Ovary (tissue), 7 donors: ENCODE measurements at regions not wholly inside any gene's neighbourhood (a gene's known extent, or its start where the extent isn't known, plus 50 kb on each side); places are given as distances from the start of the nearest gene placed in this dataset.

Experiments
- DNase-seq, 5 donors: peaks; one replicate each; pipeline ENCODE4 v3.0.0-alpha.2; 2019 to 2020
- H3K27ac ChIP-seq, 2 donors: fragments of 200-600 bp; one replicate each; pipeline versions ENCODE4 v1.5.1 to v1.8.0; 2019 to 2022
- H3K27me3 ChIP-seq: fragments of 200-600 bp; one replicate; pipeline ENCODE4 v1.8.0; 2022
- H3K36me3 ChIP-seq: fragments of 200-600 bp; sonication (generic); one replicate; pipeline ENCODE4 v1.5.1; 2019
- H3K4me1 ChIP-seq: one replicate; pipeline ENCODE4 v1.8.1; 2013; ENCODE audit warnings: mild to moderate bottlenecking, moderate library complexity; ENCODE audit not compliant: insufficient read depth
- H3K4me3 ChIP-seq: fragments of 200-600 bp; sonication (generic); one replicate; pipeline ENCODE4 v1.5.1; 2017
- H3K9me3 ChIP-seq, 2 donors: fragments of 200-600 bp in 1 of 2; sonication (generic) in 1 of 2; one replicate each; pipeline versions ENCODE4 v1.5.1 to v1.8.1; 2013 to 2019; ENCODE audit warnings: mild to moderate bottlenecking in 1 of 2, moderate library complexity in 1 of 2
- EP300 ChIP-seq: sonication (generic); formaldehyde crosslinking; IDR thresholded peaks from one replicate; pipeline ENCODE4 v1.6.1; 2017; ENCODE audit warnings: antibody characterized with exemption
- POLR2A ChIP-seq: fragments of 450-650 bp; IDR thresholded peaks from one replicate; pipeline ENCODE4 v1.6.1; 2017; ENCODE audit warnings: antibody characterized with exemption, mild to moderate bottlenecking, moderate library complexity
- WGBS, 3 donors: extraction: QIAGEN DNeasy Blood & Tissue Kit in 1 of 3; methylation state at CpG; one replicate each; pipeline versions ENCODE4 v1.1.5 to v1.1.7; 2013 to 2017; 5-methylcytosine and 5-hydroxymethylcytosine counted together
- intact Hi-C, 4 donors: fragments of 100-400 bp; cut with DNase I; formaldehyde crosslinking; loops; one replicate each; pipeline versions ENCODE4 v1.11.0 to v1.15.1; 2022 to 2023
- TF ChIP-seq, protein P1 (sequence below), 3 donors: fragments of 450-650 bp in 2 of 3; fragments of 200-600 bp in 1 of 3; IDR thresholded peaks; one replicate each; pipeline versions ENCODE4 v1.5.1 to v1.8.0; 2016 to 2022; ENCODE audit warnings: antibody characterized with exemption in 3 of 3, mild to moderate bottlenecking in 1 of 3
- donor health status: DM: no; HTN: no; CAD: no; lungs with moderate emphysema.
- donor health status: DM: no; HTN: no; CAD: no.
- donor health status: Bipolar disorder and iron deficiency.
- donor health status: DM: no; HTN: no; CAD: no.
- donor health status: DM: yes; HTN: yes; CAD: no.

DNA sequence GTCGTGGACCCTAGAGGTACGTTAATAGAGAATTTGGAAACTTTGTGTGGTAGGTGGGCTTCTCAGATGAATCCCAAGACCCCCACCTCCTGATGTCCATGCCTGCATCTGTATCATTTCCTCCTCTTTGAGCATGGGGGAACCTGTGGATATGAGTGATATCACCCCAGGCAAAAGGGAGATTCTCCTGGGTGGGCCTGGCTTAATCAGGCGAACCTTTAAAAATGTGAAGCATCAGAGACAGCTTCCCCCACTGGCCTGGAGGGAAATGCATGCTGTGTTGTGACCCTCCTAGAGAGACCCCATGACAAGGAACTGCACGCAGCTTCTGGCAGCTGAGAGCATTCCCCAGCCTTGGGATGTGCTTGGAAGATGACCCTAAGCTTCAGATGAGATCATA, 180.9 kb downstream of the MBOAT1 start:
- 93 to 99% (median 93%) methylated on average over 4 of the region's 4 CpGs for WGBS, 3 donors
- TF ChIP-seq, protein P1, sequence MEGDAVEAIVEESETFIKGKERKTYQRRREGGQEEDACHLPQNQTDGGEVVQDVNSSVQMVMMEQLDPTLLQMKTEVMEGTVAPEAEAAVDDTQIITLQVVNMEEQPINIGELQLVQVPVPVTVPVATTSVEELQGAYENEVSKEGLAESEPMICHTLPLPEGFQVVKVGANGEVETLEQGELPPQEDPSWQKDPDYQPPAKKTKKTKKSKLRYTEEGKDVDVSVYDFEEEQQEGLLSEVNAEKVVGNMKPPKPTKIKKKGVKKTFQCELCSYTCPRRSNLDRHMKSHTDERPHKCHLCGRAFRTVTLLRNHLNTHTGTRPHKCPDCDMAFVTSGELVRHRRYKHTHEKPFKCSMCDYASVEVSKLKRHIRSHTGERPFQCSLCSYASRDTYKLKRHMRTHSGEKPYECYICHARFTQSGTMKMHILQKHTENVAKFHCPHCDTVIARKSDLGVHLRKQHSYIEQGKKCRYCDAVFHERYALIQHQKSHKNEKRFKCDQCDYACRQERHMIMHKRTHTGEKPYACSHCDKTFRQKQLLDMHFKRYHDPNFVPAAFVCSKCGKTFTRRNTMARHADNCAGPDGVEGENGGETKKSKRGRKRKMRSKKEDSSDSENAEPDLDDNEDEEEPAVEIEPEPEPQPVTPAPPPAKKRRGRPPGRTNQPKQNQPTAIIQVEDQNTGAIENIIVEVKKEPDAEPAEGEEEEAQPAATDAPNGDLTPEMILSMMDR (IDR thresholded peaks at IDR 0.05), result no peak
- no peak for TF ChIP-seq EP300
- no peak for TF ChIP-seq POLR2A
- no peaks in the 10 kb centered on the region for H3K27me3 ChIP-seq

DNA sequence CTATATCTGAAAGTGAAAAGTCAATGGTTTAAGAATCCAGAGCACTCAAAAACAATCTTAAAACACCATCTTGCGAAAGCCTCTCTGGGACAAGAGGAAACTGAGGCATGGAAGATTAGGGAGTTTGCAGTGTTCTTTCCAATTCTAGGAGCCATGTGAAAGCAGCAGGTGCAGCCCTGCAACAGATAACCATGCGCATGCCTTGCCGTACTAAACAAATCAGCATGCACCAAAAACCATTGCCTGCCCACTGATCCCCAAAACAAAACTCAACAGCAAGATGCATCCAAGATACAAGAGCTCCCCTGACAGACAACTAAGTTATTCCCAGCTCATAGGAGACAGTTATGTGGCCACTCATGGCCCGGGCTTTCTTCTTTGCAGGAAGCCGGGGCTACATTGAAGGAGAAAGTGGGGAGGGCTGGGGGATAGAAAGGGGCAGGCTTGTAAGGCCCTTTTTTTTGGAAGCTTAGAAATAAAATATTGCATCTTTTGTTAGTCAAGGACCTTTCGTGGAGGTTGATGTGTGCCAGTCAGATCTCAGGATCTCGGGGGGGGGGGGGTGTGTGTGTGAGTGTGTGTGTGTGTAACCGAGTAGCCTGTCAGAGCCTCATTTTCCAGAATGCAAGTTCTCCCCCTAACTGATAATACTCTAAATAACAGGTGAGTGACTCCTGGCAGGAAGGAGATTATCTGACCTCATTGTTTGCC, 178.4 kb downstream of the MBOAT1 start:
- no peaks in the 10 kb centered on the region for H3K9me3 ChIP-seq
- H3K27me3 ChIP-seq, result no peaks in the 10 kb centered on the region
- H3K36me3 ChIP-seq, result no peaks in the 10 kb centered on the region
- intact Hi-C loops, result no loop called here
- no peak for DNase-seq
- 73 to 85% (median 80%) methylated on average over 8 of the region's 8 CpGs for WGBS, 3 donors
- no peak overlapping the region for H3K27ac ChIP-seq
- H3K4me3 ChIP-seq, result no peak overlapping the region
- TF ChIP-seq, protein P1 (IDR thresholded peaks at IDR 0.05), result no peak
- TF ChIP-seq POLR2A (no peak), EP300 (no peak)
- H3K4me1 ChIP-seq, result no peaks in the 10 kb centered on the region

More for the DNA sequence above, 180.9 kb downstream of the MBOAT1 start:
- Histone ChIP-seq H3K27ac (no peak overlapping the region), H3K4me1 (no peaks in the 10 kb centered on the region), H3K4me3 (no peak overlapping the region), H3K36me3 (no peaks in the 10 kb centered on the region), H3K9me3 (no peaks in the 10 kb centered on the region)
- intact Hi-C loops, result no loop called here
- DNase-seq, result no peak

DNA sequence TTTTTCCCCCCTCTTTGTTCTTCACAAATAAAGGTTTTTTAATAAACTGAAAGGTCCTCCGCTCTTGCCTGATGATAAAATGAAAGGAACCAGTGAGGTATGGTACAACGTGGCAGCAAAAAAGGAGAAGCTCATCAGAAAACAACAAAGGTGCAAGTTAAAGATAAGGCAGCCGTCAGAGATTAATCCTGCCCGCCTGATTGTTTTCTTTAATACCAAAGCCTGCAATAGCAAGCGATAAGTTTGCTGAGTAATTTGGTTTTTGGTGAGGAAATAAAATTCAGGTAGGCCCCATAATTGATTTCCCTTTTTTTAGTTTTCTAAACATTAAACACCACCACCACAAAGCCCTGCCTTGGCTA, 177.9 kb downstream of the MBOAT1 start:
- WGBS, 3 donors, result 59 to 68% (median 59%) methylated on average over 5 of the region's 5 CpGs
- intact Hi-C loops, result no loop called here
- Histone ChIP-seq H3K4me1 (no peaks in the 10 kb centered on the region), H3K27me3 (no peaks in the 10 kb centered on the region), H3K36me3 (no peaks in the 10 kb centered on the region), H3K4me3 (no peak overlapping the region), H3K27ac (no peak overlapping the region), H3K9me3 (no peaks in the 10 kb centered on the region)
- TF ChIP-seq POLR2A, result no peak
- no peak for TF ChIP-seq EP300
- TF ChIP-seq, protein P1 (IDR thresholded peaks at IDR 0.05), result no peak
- DNase-seq, result no peak

DNA sequence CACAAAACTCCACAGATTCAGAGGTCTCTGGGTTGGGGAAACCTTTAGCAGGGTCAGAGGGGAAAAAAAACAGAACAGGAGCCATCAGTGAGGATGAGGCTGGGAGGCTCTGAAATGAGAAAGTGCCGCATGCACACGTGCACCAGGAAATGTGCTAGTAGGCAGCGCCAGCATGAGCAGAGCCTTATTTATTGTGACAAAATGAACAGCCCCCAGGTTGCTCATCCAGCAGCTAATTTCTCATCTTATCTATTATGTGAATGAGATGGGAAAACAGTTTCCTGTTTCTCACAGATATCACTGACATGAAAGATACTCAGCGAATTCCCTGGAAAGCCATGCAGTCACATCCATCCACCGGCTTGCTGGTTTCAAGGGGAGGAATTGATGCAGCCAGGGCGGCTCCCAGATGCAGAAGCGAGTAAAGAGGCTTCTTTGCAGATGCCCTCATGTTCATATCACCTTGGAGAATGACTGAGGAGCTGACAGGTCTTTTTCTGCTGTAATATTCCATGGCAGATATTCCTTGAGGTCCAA, 176.1 kb downstream of the MBOAT1 start:
- 50 to 59% (median 52%) methylated on average over 7 of the region's 7 CpGs for WGBS, 3 donors
- intact Hi-C loops, result no loop called here
- TF ChIP-seq POLR2A (no peak), EP300 (no peak)
- TF ChIP-seq, protein P1 (IDR thresholded peaks at IDR 0.05), result no peak
- no peak for DNase-seq
- H3K9me3 ChIP-seq, result no peaks in the 10 kb centered on the region
- no peak overlapping the region for H3K4me3 ChIP-seq
- H3K27ac ChIP-seq, result no peak overlapping the region
- no peaks in the 10 kb centered on the region for H3K36me3 ChIP-seq
- H3K4me1 ChIP-seq, result no peaks in the 10 kb centered on the region
- H3K27me3 ChIP-seq, result no peaks in the 10 kb centered on the region
